HepG2 (cell line): ENCODE measurements at regions not wholly inside any gene's neighbourhood (a gene's known extent, or its start where the extent isn't known, plus 50 kb on each side); places are given as distances from the start of the nearest gene placed in this dataset.

Experiments used
- CEBPB ChIP-seq: IDR thresholded peaks from 2 replicates; pipeline ENCODE4 v1.6.1; 2011; ENCODE audit warnings: low read depth, low read length, improper control_type of control experiment, borderline replicate concordance
- CENPT ChIP-seq: sonication (generic); formaldehyde crosslinking; IDR thresholded peaks from 2 replicates; pipeline ENCODE4 v1.8.0; 2022; ENCODE audit warnings: low read depth, mild to moderate bottlenecking, moderate library complexity, missing genetic modification reagents
- GTF3A ChIP-seq: sonication (generic); formaldehyde crosslinking; conservative IDR thresholded peaks from 2 replicates; pipeline ENCODE4 v1.4.0; 2020; ENCODE audit warnings: mild to moderate bottlenecking, missing genetic modification reagents
- MED13 ChIP-seq: sonication (generic); formaldehyde crosslinking; IDR thresholded peaks from 2 replicates; pipeline ENCODE4 v1.5.0; 2020; ENCODE audit warnings: missing genetic modification reagents
- SMARCE1 ChIP-seq: fragments of 450-650 bp; IDR thresholded peaks from 2 replicates; pipeline ENCODE4 v1.6.1; 2017; ENCODE audit warnings: borderline replicate concordance
- SMC3 ChIP-seq: IDR thresholded peaks from 2 replicates; pipeline ENCODE4 v1.6.1; 2011; ENCODE audit warnings: low read length, improper control_type of control experiment
- STAG1 ChIP-seq: sonication (generic); formaldehyde crosslinking; IDR thresholded peaks from 2 replicates; pipeline ENCODE4 v1.4.0; 2020; ENCODE audit warnings: missing genetic modification reagents
- ZNF224 ChIP-seq: sonication (generic); formaldehyde crosslinking; IDR thresholded peaks from 2 replicates; pipeline ENCODE4 v1.5.0; 2020; ENCODE audit warnings: mild to moderate bottlenecking, missing genetic modification reagents
- ZNF343 ChIP-seq: sonication (generic); formaldehyde crosslinking; IDR thresholded peaks from 2 replicates; pipeline ENCODE4 v1.4.0; 2020; ENCODE audit warnings: mild to moderate bottlenecking, missing genetic modification reagents
- ZNF598 ChIP-seq: sonication (generic); formaldehyde crosslinking; IDR thresholded peaks from 2 replicates; pipeline ENCODE4 v1.5.1; 2020; ENCODE audit warnings: mild to moderate bottlenecking, missing genetic modification reagents, borderline replicate concordance
- ZNF670 ChIP-seq: sonication (generic); formaldehyde crosslinking; IDR thresholded peaks from 2 replicates; pipeline ENCODE4 v1.8.0; 2022; ENCODE audit warnings: mild to moderate bottlenecking, missing genetic modification reagents, borderline replicate concordance
- ZNF709 ChIP-seq: sonication (generic); formaldehyde crosslinking; IDR thresholded peaks from 2 replicates; pipeline ENCODE4 v1.5.0; 2020; ENCODE audit warnings: mild to moderate bottlenecking, missing genetic modification reagents
- TF ChIP-seq, protein P1 (sequence below): sonication (generic); formaldehyde crosslinking; conservative IDR thresholded peaks from 2 replicates; pipeline ENCODE4 v1.4.0; 2020; ENCODE audit warnings: mild to moderate bottlenecking, missing genetic modification reagents, moderate library complexity
- TF ChIP-seq, protein P2 (sequence below): IDR thresholded peaks from 2 replicates; pipeline ENCODE4 v1.6.1; 2012; ENCODE audit warnings: low read depth, low read length, improper control_type of control experiment
- TF ChIP-seq, protein P3 (sequence below): IDR thresholded peaks from 2 replicates; pipeline ENCODE4 v1.6.1; 2018; ENCODE audit warnings: missing genetic modification reagents
- TF ChIP-seq, protein P4 (sequence below): sonication (generic); formaldehyde crosslinking; IDR thresholded peaks from 2 replicates; pipeline ENCODE4 v1.5.0; 2020; ENCODE audit warnings: missing genetic modification reagents, mild to moderate bottlenecking, borderline replicate concordance
- TF ChIP-seq, protein P5 (sequence below): sonication (generic); formaldehyde crosslinking; conservative IDR thresholded peaks from 2 replicates; pipeline ENCODE4 v1.4.0; 2020; ENCODE audit warnings: missing genetic modification reagents
- TF ChIP-seq, protein P6 (sequence below): IDR thresholded peaks from 2 replicates; pipeline ENCODE4 v1.6.1; 2016; ENCODE audit warnings: mild to moderate bottlenecking

DNA sequence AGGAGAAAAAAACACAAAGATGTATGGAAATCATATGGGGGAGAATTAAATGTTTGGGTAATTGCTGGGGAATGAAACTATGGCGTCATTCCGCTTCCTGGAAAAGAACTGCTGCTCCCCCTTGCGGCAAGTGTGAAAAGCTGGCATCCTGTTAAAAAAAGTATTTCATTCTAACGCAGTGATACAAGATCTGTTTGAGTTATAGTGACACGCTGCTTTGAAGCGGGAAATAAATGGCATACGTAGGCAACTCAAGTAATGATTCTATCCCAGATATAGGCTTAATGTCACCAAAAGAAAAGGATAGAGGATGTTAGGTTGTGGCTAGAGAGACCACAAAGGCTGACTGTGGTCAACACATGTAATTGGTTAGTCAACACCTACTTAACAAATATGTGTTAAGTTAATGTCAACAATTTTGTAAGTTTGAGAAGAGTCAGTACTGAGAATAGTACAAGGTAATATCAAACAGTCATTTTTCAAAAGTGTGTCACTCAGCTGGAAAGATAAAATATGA, 70.2 kb upstream of the ALDH1A1 start (continued):
- TF ChIP-seq, protein P1, sequence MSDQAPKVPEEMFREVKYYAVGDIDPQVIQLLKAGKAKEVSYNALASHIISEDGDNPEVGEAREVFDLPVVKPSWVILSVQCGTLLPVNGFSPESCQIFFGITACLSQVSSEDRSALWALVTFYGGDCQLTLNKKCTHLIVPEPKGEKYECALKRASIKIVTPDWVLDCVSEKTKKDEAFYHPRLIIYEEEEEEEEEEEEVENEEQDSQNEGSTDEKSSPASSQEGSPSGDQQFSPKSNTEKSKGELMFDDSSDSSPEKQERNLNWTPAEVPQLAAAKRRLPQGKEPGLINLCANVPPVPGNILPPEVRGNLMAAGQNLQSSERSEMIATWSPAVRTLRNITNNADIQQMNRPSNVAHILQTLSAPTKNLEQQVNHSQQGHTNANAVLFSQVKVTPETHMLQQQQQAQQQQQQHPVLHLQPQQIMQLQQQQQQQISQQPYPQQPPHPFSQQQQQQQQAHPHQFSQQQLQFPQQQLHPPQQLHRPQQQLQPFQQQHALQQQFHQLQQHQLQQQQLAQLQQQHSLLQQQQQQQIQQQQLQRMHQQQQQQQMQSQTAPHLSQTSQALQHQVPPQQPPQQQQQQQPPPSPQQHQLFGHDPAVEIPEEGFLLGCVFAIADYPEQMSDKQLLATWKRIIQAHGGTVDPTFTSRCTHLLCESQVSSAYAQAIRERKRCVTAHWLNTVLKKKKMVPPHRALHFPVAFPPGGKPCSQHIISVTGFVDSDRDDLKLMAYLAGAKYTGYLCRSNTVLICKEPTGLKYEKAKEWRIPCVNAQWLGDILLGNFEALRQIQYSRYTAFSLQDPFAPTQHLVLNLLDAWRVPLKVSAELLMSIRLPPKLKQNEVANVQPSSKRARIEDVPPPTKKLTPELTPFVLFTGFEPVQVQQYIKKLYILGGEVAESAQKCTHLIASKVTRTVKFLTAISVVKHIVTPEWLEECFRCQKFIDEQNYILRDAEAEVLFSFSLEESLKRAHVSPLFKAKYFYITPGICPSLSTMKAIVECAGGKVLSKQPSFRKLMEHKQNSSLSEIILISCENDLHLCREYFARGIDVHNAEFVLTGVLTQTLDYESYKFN (CRISPR knock-in tag): no peak
- TF ChIP-seq ZNF224 (CRISPR knock-in tag): no peak
- TF ChIP-seq CEBPB: 0 out of 2 replicates have a peak, but pooled peaks have one; percentile 13
- no peak for TF ChIP-seq ZNF598 (CRISPR knock-in tag)
- no peak for TF ChIP-seq SMARCE1
- TF ChIP-seq, protein P2, sequence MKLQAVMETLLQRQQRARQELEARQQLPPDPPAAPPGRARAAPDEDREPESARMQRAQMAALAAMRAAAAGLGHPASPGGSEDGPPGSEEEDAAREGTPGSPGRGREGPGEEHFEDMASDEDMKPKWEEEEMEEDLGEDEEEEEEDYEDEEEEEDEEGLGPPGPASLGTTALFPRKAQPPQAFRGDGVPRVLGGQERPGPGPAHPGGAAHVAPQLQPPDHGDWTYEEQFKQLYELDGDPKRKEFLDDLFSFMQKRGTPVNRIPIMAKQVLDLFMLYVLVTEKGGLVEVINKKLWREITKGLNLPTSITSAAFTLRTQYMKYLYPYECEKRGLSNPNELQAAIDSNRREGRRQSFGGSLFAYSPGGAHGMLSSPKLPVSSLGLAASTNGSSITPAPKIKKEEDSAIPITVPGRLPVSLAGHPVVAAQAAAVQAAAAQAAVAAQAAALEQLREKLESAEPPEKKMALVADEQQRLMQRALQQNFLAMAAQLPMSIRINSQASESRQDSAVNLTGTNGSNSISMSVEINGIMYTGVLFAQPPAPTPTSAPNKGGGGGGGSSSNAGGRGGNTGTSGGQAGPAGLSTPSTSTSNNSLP: peak; percentile 83
- TF ChIP-seq CENPT (CRISPR knock-in tag): no peak
- no peak for TF ChIP-seq ZNF343 (CRISPR knock-in tag)
- TF ChIP-seq, protein P3, sequence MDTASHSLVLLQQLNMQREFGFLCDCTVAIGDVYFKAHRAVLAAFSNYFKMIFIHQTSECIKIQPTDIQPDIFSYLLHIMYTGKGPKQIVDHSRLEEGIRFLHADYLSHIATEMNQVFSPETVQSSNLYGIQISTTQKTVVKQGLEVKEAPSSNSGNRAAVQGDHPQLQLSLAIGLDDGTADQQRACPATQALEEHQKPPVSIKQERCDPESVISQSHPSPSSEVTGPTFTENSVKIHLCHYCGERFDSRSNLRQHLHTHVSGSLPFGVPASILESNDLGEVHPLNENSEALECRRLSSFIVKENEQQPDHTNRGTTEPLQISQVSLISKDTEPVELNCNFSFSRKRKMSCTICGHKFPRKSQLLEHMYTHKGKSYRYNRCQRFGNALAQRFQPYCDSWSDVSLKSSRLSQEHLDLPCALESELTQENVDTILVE (CRISPR knock-in tag): no peak
- TF ChIP-seq MED13 (CRISPR knock-in tag): no peak
- TF ChIP-seq SMC3: peak; percentile 97
- TF ChIP-seq, protein P4, sequence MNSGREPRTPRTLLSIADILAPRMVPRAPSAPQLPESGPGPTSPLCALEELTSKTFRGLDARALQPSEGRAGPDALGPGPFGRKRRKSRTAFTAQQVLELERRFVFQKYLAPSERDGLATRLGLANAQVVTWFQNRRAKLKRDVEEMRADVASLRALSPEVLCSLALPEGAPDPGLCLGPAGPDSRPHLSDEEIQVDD (CRISPR knock-in tag): no peak
- no peak for TF ChIP-seq GTF3A (CRISPR knock-in tag)
- TF ChIP-seq ZNF670 (CRISPR knock-in tag): no peak
- TF ChIP-seq ZNF709 (CRISPR knock-in tag): no peak
- TF ChIP-seq, protein P5, sequence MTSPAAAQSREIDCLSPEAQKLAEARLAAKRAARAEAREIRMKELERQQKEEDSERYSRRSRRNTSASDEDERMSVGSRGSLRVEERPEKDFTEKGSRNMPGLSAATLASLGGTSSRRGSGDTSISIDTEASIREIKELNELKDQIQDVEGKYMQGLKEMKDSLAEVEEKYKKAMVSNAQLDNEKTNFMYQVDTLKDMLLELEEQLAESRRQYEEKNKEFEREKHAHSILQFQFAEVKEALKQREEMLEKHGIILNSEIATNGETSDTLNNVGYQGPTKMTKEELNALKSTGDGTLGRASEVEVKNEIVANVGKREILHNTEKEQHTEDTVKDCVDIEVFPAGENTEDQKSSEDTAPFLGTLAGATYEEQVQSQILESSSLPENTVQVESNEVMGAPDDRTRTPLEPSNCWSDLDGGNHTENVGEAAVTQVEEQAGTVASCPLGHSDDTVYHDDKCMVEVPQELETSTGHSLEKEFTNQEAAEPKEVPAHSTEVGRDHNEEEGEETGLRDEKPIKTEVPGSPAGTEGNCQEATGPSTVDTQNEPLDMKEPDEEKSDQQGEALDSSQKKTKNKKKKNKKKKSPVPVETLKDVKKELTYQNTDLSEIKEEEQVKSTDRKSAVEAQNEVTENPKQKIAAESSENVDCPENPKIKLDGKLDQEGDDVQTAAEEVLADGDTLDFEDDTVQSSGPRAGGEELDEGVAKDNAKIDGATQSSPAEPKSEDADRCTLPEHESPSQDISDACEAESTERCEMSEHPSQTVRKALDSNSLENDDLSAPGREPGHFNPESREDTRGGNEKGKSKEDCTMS (CRISPR knock-in tag): no peak
- TF ChIP-seq, protein P6, sequence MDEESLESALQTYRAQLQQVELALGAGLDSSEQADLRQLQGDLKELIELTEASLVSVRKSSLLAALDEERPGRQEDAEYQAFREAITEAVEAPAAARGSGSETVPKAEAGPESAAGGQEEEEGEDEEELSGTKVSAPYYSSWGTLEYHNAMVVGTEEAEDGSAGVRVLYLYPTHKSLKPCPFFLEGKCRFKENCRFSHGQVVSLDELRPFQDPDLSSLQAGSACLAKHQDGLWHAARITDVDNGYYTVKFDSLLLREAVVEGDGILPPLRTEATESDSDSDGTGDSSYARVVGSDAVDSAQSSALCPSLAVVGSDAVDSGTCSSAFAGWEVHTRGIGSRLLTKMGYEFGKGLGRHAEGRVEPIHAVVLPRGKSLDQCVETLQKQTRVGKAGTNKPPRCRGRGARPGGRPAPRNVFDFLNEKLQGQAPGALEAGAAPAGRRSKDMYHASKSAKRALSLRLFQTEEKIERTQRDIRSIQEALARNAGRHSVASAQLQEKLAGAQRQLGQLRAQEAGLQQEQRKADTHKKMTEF (CRISPR knock-in tag): 0 out of 2 replicates have a peak, but pooled peaks have one; percentile 19
- TF ChIP-seq STAG1 (CRISPR knock-in tag): peak; percentile 91
